Nephron (organoid): ENCODE measurements at regions not wholly inside any gene's neighbourhood (a gene's known extent, or its start where the extent isn't known, plus 50 kb on each side); places are given as distances from the start of the nearest gene placed in this dataset.
"Not testable (repeated sequence)": the region's sequence is repeated elsewhere in the genome, so short reads cannot be mapped to it uniquely, and the experiment has no call there.

ENCODE experiments used
- H3K27ac Mint-ChIP-seq, 3 experiments: 2 replicates each; pipeline ENCODE4 v1.8.0; 2020; ENCODE audit warnings: mixed read lengths in 3 of 3, mild to moderate bottlenecking in 2 of 3, moderate library complexity in 1 of 3
- H3K27me3 Mint-ChIP-seq: 2 replicates; pipeline ENCODE4 v1.8.0; 2021; ENCODE audit warnings: low read depth, mild to moderate bottlenecking, moderate library complexity, mixed read lengths
- H3K36me3 Mint-ChIP-seq: 2 replicates; pipeline ENCODE4 v1.8.0; 2020; ENCODE audit warnings: low read depth, mixed read lengths
- H3K4me1 Mint-ChIP-seq: 2 replicates; pipeline ENCODE4 v1.8.0; 2020; ENCODE audit warnings: mixed read lengths
- H3K4me3 Mint-ChIP-seq, 3 experiments: 2 replicates each; pipeline ENCODE4 v1.8.0; 2020; ENCODE audit warnings: mild to moderate bottlenecking in 3 of 3, mixed read lengths in 3 of 3, moderate library complexity in 2 of 3
- H3K9me3 Mint-ChIP-seq: 2 replicates; pipeline ENCODE4 v1.8.0; 2020; ENCODE audit warnings: mixed read lengths
- CTCF ChIP-seq, 3 experiments: fragments of 200-600 bp; sonication (generic); IDR thresholded peaks; one replicate each; pipeline ENCODE4 v1.5.0; 2021; ENCODE audit warnings: antibody characterized with exemption in 3 of 3; ENCODE audit not compliant: unreplicated experiment in 3 of 3

GRCh38 chr7:56479748-56480147 is 363.5 kb upstream of the NUPR2 start:
- H3K9me3 Mint-ChIP-seq: peaks cover 66% of the 10 kb centered on the region
- no peaks in the 10 kb centered on the region for H3K4me1 Mint-ChIP-seq
- no peak for TF ChIP-seq CTCF (IDR thresholded peaks at IDR 0.05; ENCODE audit: unreplicated experiment in 3 of 3)
- no peaks in the 10 kb centered on the region for H3K27me3 Mint-ChIP-seq
- H3K27ac Mint-ChIP-seq: no peak overlapping the region
- H3K4me3 Mint-ChIP-seq: no peak overlapping the region
- H3K36me3 Mint-ChIP-seq: peaks cover 12% of the 10 kb centered on the region

GRCh38 chr7:56479136-56479535 is 362.9 kb upstream of the NUPR2 start:
- Mint-ChIP-seq H3K9me3 (peaks cover 64% of the 10 kb centered on the region), H3K4me1 (no peaks in the 10 kb centered on the region), H3K4me3 (no peak overlapping the region), H3K36me3 (peaks cover 12% of the 10 kb centered on the region), H3K27ac (no peak overlapping the region), H3K27me3 (no peaks in the 10 kb centered on the region)
- TF ChIP-seq CTCF (IDR thresholded peaks at IDR 0.05; ENCODE audit: unreplicated experiment in 3 of 3): no peak

- TF ChIP-seq CTCF (IDR thresholded peaks at IDR 0.05; ENCODE audit: unreplicated experiment in 3 of 3): no peak
- H3K9me3 Mint-ChIP-seq: peaks cover 66% of the 10 kb centered on the region
- no peak overlapping the region for H3K4me3 Mint-ChIP-seq
- no peak overlapping the region for H3K27ac Mint-ChIP-seq
- H3K27me3 Mint-ChIP-seq: no peaks in the 10 kb centered on the region
- peaks cover 4% of the 10 kb centered on the region for H3K36me3 Mint-ChIP-seq
- H3K4me1 Mint-ChIP-seq: no peaks in the 10 kb centered on the region
These were observed 358.1 kb upstream of the NUPR2 start for GRCh38 chr7:56474271-56474670.

- peaks cover 60% of the 10 kb centered on the region for H3K9me3 Mint-ChIP-seq
- no peak overlapping the region for H3K4me3 Mint-ChIP-seq
- H3K4me1 Mint-ChIP-seq: no peaks in the 10 kb centered on the region
- H3K36me3 Mint-ChIP-seq: no peaks in the 10 kb centered on the region
- no peak overlapping the region for H3K27ac Mint-ChIP-seq
- H3K27me3 Mint-ChIP-seq: no peaks in the 10 kb centered on the region
- no peak for TF ChIP-seq CTCF (IDR thresholded peaks at IDR 0.05; ENCODE audit: unreplicated experiment in 3 of 3)
These were observed 355.6 kb upstream of the NUPR2 start for GRCh38 chr7:56471811-56472210.

- H3K4me3 Mint-ChIP-seq: not testable (repeated sequence)
These were observed 350.6 kb upstream of the NUPR2 start for GRCh38 chr7:56466607-56467525.

GRCh38 chr7:56449762-56450161 is 333.5 kb upstream of the NUPR2 start:
- no peak for TF ChIP-seq CTCF (IDR thresholded peaks at IDR 0.05; ENCODE audit: unreplicated experiment in 3 of 3)
- Mint-ChIP-seq H3K36me3 (peaks cover 4% of the 10 kb centered on the region), H3K4me1 (no peaks in the 10 kb centered on the region), H3K27ac (no peak overlapping the region), H3K9me3 (peaks cover 49% of the 10 kb centered on the region), H3K27me3 (no peaks in the 10 kb centered on the region), H3K4me3 (no peak overlapping the region)

More at GRCh38 chr7:56466607-56467525, 350.6 kb upstream of the NUPR2 start:
- Mint-ChIP-seq H3K36me3 (peaks cover 12% of the 10 kb centered on the region), H3K9me3 (peaks cover 66% of the 10 kb centered on the region)
- H3K4me1 Mint-ChIP-seq, H3K27me3 Mint-ChIP-seq, H3K27ac Mint-ChIP-seq: not testable (repeated sequence)
